Activated CD4-positive, alpha-beta T cell treated with anti-CD3 and anti-CD28 coated beads, Interleukin-2, amount 50 U/mL, for 16 hours (primary cell): ENCODE measurements at regions not wholly inside any gene's neighbourhood (a gene's known extent, or its start where the extent isn't known, plus 50 kb on each side); places are given as distances from the start of the nearest gene placed in this dataset.
"Not testable (repeated sequence)": the region's sequence is repeated elsewhere in the genome, so short reads cannot be mapped to it uniquely, and the experiment has no call there.

ENCODE experiments used
- DNase-seq: peaks from one replicate; pipeline ENCODE4 v3.0.0-alpha.2; 2020

DNA sequence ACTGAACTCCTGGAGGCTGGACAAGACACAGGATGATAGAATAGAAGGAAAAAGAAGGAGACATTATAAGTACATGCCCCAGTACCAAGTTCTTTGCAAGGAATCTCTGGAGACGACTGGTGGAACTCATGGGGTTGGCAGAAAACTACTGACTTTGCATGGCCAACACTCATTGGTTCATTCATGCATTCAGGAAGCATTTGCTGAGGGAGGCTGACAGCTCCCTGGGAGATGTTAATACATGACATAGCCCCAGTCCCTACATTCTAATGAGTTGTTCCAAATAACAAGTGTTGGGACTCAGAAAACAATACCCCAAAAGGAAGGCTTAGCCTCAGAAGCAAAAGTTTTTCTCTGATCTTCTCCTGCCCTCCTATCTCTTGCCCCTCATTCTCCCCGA lies 172.8 kb upstream of the IRF2BP2 start:
- no peak for DNase-seq

GRCh38 chr1:234782105-234782751 lies 172.2 kb upstream of the IRF2BP2 start:
- DNase-seq = no peak

DNA sequence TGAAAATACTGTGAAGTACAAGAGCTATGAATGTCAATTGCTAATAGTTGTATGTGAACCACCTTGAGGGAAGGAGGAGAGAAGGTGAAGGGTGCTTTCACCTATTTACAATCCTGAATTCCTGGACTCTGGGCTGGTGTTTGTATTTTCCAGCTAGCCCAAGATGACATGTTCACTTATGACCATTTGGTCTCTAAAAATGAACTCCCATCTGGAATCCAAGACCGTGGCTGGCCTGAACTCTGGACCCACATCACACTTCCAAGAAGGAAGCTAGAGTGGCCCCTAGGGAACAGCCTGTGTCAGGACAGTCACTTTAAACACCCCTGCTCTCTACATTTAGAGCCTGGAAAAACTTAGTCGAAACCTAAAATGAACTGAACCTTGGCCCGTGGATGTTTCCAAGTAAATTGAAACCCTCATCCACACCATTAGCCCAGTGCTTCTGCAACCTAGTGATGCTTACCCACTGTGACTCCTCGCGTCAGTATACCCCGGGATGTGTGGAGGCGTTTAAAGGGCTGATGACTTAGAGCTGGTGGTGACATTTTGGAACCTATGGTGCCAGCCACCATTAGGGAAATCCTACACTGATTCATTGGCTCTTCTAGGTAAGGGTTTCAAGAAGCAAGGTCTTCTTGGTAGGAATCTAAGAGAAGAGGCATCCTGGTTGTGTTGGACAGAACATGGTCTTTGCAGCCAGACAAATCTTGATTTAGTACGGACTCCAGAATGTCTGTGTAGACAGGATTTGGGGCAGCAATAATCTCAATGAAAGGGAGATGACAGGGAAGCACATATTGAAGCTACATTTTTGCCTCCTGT lies 171.5 kb upstream of the IRF2BP2 start:
- no peak for DNase-seq

DNA sequence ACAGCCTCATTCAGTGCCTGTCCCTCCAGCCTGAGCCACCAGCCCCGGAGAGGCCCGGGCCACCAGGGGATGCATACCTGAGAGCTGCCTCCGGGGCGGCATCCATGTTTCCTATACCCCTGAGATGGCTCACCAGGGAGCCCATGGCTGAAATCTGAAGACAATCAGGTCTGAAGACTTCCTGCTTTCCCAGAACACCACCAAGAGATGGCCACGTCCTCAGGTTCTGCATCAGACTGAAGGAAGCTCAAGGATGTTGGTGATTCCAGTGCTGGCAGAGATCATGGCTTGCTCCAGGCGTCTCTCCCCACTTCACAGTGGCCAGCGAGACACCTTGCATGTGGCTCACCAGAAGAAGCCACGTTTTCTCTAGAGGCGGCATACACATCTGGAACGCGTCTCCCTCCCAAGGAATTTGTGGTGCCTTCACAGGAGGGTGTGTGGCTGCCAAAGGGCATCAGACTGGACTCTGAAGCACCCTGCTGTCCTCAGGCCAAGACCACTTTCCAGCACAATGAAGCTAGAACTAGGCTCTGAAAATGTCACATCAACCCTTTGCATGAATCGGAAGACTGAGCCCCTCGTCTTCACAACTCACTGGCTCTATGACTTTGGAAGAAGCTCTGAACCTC lies 170.7 kb upstream of the IRF2BP2 start:
- no peak for DNase-seq

DNA sequence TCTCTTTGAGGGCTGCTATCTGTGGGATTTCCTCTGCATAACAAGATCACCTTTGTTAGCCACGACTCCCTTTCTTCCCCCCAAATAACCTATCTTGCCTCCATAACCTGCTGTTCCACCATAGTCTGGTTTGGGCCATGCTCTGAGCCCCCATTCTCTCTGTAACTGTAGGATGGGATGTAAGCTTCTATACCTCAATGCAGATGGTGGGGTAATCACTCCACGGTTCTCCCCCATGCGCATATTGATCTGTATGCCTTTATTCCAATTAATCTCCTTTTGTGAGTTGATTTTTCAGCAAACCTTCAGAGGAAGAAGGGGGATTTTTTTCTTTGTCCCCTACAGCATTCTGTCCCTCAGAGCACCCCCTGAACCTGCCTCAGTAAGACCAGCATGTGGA lies 170.1 kb upstream of the IRF2BP2 start:
- DNase-seq = no peak

GRCh38 chr1:234779600-234779999 lies 169.6 kb upstream of the IRF2BP2 start:
- not testable (repeated sequence) for DNase-seq

DNA sequence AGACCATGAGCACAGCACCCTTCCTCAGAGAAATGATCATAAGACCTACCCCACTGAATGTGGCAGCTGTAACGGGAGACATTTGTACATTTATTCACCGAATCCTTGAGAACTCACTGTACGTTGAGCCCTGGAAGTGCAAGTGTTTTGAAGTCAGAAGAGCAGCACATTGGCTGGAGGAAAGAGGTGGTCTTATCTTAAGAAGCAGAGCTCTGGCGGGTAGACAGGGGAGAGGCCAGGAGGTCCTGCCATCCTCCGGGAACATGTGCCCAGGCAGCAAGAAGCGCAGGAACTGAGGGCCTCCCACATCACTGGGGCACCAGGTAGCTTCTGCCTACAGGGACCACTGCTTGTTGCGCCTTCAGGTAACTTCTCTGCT lies 169.2 kb upstream of the IRF2BP2 start:
- no peak for DNase-seq

- no peak for DNase-seq
These were observed 168.5 kb upstream of the IRF2BP2 start for GRCh38 chr1:234778221-234779159.

DNA sequence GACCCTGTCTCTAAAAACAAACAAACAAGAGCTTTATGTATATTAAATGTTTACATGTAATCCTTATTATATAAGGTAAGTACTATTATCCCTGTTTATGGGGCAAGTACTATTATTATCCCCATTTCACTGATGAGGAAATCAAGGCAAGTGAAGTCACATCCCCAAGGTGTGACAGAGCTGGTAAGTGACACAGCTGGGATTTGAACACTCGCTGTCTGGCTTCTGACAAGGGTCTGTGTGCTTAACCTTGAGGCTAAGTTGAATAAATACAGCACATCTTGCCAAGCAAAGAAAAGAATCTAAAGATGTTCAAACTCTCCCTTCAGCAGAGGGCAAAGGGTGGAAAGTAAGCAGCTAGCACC lies 167.9 kb upstream of the IRF2BP2 start:
- no peak for DNase-seq

DNA sequence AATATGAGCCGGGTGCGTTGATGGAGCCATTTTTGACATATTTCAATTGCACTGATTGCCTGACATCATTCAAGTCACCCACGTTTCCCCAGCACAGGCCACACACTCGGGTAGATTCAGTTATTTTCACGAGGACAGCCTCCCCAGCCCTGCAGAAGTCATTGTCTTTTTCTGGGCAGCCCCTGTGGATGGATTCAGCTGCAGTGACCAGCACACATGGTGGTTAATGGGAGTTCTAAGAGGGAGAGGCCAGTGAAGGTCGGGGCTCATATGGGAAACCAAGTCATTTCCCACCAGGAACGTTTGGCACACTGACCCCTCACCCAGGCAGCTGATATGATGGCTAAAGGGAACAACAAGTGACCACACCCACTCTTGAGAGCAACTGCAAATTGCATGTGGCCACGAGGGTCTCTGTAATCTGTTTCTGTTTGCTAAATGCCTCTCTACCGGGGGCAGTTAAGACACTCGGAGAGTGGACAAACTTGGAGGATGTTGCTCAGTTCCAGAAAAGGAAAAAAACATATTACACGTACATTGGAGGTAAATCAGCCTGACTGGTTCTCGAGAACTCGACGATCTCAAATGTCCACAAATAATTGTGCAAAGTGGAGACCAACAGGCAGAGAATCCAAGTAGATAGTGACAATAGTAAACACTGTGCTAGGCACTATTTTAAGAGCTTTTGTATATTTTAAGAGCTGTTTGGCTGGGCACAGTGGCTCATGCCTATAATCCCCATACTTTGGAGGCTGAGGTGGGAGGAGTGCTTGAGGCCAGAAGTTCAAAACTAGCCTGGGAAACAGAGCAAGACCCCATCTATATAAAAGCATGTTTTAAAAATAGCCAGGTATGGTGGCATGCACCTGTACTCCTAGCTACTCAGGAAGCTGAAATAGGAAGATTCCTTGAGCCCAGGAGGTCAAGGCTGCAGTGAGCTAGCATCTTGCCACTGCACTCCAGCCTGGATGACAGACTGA lies 167.2 kb upstream of the IRF2BP2 start:
- no peak for DNase-seq

GRCh38 chr1:234776256-234776875 lies 166.4 kb upstream of the IRF2BP2 start:
- no peak for DNase-seq

DNA sequence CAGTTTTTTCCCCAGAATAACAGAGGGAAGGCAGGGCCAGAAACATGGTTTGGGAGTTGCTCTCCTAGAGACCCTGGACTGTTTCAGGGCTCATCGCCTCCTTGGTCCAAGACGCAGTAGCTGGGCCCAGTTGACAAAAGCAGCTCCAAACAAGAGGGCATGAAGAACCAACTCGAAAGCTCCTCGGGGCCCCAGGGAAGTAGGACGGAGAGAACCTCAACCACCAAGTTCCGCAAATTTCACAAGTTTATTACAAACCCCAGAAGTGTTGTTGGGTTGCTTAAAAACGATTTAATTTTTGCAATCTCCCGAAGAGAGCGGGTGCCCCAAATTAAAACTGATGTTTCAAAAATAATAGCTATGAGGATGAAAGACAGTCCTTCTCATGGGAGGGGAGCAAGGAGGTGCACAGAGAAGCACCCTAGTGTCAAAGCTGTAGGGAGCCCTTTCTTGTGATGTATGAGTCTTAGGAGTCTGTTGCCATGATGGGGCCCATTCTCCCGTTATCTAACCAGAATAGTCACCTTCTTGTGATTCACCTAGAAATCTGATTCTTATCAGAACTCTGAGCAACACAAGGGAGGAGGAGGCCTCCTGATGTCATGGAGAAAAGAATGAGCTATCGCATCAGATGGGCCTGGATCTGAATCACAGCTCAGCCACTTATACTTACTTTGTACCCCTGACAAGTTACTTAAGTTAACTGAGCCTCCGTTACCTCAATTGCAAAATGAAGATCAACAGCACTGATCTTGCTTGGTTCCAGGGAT lies 165.7 kb upstream of the IRF2BP2 start:
- no peak for DNase-seq

DNA sequence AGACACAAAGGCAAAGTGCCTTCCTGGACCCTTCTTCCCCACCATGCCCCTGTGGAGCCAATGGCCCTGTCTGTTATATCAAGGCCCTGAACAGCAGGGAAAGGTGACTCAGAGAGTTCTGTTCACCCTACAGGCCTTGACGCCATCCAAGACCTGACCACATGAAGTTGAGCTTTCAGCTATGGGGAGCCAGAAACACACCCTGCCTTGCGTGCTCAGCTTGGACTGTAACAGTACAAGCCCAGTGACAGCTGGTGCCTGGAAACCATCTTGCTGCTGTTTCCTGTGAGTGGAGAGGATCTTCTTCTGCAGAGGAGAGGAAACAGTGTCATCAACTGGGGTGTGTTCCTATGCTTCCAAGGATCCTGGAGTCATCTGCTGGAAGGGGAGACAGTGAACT lies 165.0 kb upstream of the IRF2BP2 start:
- no peak for DNase-seq

DNA sequence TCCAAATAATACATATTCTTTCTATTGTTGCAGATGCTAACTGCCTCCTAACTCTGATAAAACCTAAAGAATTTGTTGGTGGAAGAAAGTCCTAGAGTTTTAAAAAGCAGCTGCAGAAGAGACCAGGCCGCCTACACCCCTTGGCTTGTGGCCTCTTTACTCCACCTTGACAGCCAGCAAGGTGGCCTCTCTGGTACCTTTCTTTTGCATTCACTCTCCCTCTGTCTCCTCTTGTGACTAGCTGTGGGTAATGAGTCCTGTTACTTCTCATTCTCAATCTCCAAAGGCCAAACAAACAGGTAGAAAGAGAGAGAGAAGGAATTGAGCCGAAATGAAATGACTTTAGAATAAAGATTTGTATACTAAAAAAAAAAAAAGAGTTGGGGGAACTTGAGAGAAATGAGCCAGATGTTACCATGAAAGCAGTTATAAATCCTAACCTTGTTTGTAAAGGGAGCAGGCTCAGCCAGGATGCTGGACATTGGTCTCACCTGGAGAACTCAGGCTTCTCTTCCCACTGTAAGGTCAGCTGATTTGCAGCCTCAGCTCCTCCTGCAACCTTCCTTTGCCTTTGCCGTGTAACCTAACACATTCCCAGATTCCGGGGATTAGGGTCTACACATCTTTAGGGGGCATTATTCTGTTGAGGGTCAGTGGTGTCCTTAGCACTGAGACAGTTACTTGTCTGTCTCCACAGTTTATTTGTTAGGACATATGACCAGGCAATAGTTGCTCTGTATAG lies 164.1 kb upstream of the IRF2BP2 start:
- no peak for DNase-seq

DNA sequence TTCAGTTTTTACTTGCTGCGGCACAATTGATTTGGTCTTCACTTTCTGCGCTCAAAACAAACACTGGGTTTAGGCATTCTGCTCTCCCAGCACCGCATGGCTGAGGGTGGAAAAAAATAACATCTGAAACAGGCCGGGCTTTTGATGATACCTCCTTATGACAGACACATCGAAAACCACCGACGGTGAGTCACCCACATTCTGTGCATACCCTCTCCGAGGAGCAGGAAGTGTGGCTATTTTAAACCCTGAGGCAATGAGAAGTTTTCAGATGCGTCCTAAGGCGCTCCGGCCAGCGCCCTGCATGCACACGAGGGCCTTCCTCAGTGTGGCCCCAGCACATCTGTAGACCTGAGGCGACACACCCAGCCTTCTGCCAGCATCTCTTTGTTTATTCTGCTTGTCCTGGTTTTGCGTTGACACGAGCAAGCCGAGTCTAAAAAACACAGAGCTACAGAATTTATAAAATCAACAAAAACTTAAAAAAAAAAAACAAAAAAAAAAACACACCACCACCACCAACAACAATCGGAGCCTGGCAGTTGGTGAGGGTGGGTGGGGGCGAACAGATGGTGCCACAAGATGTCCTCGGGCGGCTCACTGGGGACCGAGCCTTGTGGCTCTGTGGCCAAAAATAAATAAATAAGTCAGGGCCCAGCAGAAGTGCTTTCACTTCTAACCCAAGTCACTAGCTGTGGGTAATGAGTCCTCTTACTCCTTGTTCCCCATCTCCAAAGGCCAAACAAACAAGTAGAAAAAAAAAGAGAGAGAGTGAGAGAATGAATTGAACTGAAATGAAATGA lies 162.6 kb upstream of the IRF2BP2 start:
- peak; percentile 96 for DNase-seq

DNA sequence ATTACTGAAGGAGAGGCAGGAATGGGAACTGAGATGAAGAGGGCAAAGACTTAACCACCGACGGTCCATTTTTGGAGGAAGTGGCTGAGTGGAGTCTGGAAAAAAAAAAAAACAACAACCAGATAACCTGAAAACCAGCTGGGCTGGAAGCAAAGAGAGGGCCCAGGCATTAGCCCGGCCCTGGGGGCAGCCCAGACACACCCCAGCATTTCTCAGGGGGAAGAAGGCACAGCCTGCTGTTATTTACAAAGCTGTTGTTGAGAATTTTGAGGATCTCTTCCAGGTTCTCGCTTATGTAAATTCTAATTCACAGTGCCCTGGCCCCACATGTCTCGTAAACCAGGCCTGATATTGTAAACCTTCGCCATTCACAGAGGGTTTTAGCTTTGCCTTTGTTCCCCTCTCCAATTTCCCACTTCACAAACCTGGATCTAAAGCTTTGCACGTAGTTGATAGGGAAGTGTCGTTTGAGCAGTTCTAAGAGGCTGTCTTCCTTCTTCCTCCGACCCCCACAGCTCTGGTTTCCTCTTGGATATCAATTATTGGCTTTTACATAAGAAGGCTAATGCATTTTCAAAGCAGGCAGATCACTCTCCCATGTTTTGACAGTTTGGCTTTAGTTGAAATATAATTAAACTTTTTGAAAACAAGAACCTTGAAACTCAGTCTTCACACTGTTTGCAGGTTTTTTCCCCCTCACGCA lies 161.8 kb upstream of the IRF2BP2 start:
- DNase-seq = no peak

- DNase-seq = no peak
These were observed 161.1 kb upstream of the IRF2BP2 start for GRCh38 chr1:234770924-234771540.
